ENCODE measurements at regions not wholly inside any gene's neighbourhood (a gene's known extent, or its start where the extent isn't known, plus 50 kb on each side); places are given as distances from the start of the nearest gene placed in this dataset.

DNA sequence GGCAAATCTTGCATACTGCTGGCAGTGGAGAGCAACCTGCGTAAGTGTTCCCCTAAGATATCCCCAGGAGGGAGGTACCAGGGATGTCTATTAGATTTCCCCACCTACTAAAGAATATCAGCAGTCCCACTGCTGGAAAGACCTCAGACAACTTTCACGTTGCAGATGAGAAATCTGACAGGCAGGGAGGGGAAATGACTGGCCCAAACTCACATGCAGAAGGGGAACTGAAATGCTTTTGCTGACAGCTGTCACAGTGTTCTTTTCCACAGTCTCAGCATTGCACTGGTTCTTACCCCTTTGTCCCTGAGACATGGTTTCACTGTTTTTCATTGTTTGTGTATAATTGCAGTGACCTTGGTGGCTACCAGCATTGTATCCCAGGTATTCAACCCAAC lies 84.8 kb upstream of the ATP1A1 start (continued):
- TF ChIP-seq, protein P1, sequence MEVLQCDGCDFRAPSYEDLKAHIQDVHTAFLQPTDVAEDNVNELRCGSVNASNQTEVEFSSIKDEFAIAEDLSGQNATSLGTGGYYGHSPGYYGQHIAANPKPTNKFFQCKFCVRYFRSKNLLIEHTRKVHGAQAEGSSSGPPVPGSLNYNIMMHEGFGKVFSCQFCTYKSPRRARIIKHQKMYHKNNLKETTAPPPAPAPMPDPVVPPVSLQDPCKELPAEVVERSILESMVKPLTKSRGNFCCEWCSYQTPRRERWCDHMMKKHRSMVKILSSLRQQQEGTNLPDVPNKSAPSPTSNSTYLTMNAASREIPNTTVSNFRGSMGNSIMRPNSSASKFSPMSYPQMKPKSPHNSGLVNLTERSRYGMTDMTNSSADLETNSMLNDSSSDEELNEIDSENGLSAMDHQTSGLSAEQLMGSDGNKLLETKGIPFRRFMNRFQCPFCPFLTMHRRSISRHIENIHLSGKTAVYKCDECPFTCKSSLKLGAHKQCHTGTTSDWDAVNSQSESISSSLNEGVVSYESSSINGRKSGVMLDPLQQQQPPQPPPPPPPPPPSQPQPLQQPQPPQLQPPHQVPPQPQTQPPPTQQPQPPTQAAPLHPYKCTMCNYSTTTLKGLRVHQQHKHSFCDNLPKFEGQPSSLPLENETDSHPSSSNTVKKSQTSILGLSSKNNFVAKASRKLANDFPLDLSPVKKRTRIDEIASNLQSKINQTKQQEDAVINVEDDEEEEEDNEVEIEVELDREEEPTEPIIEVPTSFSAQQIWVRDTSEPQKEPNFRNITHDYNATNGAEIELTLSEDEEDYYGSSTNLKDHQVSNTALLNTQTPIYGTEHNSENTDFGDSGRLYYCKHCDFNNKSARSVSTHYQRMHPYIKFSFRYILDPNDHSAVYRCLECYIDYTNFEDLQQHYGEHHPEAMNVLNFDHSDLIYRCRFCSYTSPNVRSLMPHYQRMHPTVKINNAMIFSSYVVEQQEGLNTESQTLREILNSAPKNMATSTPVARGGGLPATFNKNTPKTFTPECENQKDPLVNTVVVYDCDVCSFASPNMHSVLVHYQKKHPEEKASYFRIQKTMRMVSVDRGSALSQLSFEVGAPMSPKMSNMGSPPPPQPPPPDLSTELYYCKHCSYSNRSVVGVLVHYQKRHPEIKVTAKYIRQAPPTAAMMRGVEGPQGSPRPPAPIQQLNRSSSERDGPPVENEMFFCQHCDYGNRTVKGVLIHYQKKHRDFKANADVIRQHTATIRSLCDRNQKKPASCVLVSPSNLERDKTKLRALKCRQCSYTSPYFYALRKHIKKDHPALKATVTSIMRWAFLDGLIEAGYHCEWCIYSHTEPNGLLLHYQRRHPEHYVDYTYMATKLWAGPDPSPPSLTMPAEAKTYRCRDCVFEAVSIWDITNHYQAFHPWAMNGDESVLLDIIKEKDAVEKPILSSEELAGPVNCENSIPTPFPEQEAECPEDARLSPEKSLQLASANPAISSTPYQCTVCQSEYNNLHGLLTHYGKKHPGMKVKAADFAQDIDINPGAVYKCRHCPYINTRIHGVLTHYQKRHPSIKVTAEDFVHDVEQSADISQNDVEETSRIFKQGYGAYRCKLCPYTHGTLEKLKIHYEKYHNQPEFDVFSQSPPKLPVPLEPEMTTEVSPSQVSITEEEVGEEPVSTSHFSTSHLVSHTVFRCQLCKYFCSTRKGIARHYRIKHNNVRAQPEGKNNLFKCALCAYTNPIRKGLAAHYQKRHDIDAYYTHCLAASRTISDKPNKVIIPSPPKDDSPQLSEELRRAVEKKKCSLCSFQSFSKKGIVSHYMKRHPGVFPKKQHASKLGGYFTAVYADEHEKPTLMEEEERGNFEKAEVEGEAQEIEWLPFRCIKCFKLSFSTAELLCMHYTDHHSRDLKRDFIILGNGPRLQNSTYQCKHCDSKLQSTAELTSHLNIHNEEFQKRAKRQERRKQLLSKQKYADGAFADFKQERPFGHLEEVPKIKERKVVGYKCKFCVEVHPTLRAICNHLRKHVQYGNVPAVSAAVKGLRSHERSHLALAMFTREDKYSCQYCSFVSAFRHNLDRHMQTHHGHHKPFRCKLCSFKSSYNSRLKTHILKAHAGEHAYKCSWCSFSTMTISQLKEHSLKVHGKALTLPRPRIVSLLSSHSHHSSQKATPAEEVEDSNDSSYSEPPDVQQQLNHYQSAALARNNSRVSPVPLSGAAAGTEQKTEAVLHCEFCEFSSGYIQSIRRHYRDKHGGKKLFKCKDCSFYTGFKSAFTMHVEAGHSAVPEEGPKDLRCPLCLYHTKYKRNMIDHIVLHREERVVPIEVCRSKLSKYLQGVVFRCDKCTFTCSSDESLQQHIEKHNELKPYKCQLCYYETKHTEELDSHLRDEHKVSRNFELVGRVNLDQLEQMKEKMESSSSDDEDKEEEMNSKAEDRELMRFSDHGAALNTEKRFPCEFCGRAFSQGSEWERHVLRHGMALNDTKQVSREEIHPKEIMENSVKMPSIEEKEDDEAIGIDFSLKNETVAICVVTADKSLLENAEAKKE (CRISPR knock-in tag; IDR thresholded peaks at IDR 0.05) = no peak
- TF ChIP-seq, protein P2, sequence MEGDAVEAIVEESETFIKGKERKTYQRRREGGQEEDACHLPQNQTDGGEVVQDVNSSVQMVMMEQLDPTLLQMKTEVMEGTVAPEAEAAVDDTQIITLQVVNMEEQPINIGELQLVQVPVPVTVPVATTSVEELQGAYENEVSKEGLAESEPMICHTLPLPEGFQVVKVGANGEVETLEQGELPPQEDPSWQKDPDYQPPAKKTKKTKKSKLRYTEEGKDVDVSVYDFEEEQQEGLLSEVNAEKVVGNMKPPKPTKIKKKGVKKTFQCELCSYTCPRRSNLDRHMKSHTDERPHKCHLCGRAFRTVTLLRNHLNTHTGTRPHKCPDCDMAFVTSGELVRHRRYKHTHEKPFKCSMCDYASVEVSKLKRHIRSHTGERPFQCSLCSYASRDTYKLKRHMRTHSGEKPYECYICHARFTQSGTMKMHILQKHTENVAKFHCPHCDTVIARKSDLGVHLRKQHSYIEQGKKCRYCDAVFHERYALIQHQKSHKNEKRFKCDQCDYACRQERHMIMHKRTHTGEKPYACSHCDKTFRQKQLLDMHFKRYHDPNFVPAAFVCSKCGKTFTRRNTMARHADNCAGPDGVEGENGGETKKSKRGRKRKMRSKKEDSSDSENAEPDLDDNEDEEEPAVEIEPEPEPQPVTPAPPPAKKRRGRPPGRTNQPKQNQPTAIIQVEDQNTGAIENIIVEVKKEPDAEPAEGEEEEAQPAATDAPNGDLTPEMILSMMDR (conservative IDR thresholded peaks at IDR 0.05; ENCODE audit: low read depth in 2 of 2) = no peak
- TF ChIP-seq STAT1 (IDR thresholded peaks at IDR 0.05; ENCODE audit: unreplicated experiment) = no peak
- no peak for TF ChIP-seq NANOG (IDR thresholded peaks at IDR 0.05; ENCODE audit: borderline replicate concordance)

DNA sequence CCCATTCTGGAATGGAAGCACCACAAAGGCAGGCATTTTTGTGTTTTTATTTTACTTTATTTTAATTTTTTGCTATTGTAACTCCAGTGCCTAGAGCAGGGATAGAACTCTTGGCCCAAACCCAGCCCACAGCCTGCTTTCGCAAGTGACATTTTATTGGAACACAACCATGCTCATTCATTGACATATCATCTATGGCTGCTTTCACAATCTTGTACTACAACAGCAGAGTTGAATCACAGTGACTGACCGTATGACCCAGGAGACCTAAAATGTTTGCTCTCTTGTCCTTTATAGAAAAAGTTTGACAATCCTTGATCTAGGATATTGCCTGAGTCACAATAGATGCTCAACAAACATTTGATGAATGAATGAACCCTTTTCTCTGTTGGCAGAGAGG lies 83.9 kb upstream of the ATP1A1 start:
- H3K4me3 Mint-ChIP-seq = no peak overlapping the region
- Histone ChIP-seq H3K4me1 (ENCODE audit: insufficient read depth) (no peaks in the 10 kb centered on the region), H3K79me2 (replicated peaks; ENCODE audit: insufficient read depth) (no peaks in the 10 kb centered on the region), H4K20me1 (replicated peaks; ENCODE audit: insufficient read depth) (no peaks in the 10 kb centered on the region), H3K4me3 (no peak overlapping the region), H3K27me3 (ENCODE audit: insufficient read depth) (no peaks in the 10 kb centered on the region), H3K9me2 (ENCODE audit: insufficient read depth) (peaks cover 5% of the 10 kb centered on the region), H3K27ac (ENCODE audit: low read depth) (no peak overlapping the region), H3F3A (replicated peaks; ENCODE audit: low read depth) (no peaks in the 10 kb centered on the region), H2AFZ (no peak overlapping the region), H3K4me2 (no peak overlapping the region), H3K36me3 (ENCODE audit: insufficient read depth) (no peaks in the 10 kb centered on the region)
- H3K27me3 Mint-ChIP-seq (ENCODE audit: insufficient read depth, low read depth, poor library complexity) = peaks cover 3% of the 10 kb centered on the region
- no peak for TF ChIP-seq NANOG (IDR thresholded peaks at IDR 0.05; ENCODE audit: borderline replicate concordance)
- TF ChIP-seq CREB1 (CRISPR knock-in tag; IDR thresholded peaks at IDR 0.05; ENCODE audit: low read depth) = no peak
- no peak for TF ChIP-seq STAT1 (IDR thresholded peaks at IDR 0.05; ENCODE audit: unreplicated experiment)
- TF ChIP-seq, protein P3, sequence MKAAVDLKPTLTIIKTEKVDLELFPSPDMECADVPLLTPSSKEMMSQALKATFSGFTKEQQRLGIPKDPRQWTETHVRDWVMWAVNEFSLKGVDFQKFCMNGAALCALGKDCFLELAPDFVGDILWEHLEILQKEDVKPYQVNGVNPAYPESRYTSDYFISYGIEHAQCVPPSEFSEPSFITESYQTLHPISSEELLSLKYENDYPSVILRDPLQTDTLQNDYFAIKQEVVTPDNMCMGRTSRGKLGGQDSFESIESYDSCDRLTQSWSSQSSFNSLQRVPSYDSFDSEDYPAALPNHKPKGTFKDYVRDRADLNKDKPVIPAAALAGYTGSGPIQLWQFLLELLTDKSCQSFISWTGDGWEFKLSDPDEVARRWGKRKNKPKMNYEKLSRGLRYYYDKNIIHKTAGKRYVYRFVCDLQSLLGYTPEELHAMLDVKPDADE (IDR thresholded peaks at IDR 0.05) = no peak
- H3K36me3 Mint-ChIP-seq (ENCODE audit: low read depth) = no peaks in the 10 kb centered on the region
- no peaks in the 10 kb centered on the region for H3K4me1 Mint-ChIP-seq
- H3K27ac Mint-ChIP-seq = no peak overlapping the region
- ATAC-seq (no peak), DNase-seq (ENCODE audit: low spot score) (no peak)
- no peaks in the 10 kb centered on the region for H3K9me3 Mint-ChIP-seq
